Mucosa of rectum (tissue), 2 donors: ENCODE measurements at regions not wholly inside any gene's neighbourhood (a gene's known extent, or its start where the extent isn't known, plus 50 kb on each side); places are given as distances from the start of the nearest gene placed in this dataset.
"Not testable (repeated sequence)": the region's sequence is repeated elsewhere in the genome, so short reads cannot be mapped to it uniquely, and the experiment has no call there.

Source experiments
- H3K27ac ChIP-seq, 2 donors: one replicate each; pipeline ENCODE4 v1.7.0; 2013; ENCODE audit warnings: inconsistent platforms in 2 of 2, low read depth in 2 of 2, low read length in 2 of 2
- H3K27me3 ChIP-seq, 2 donors: one replicate each; pipeline ENCODE4 v1.7.0; 2013; ENCODE audit warnings: low read length in 2 of 2; ENCODE audit not compliant: control insufficient read depth in 2 of 2, insufficient read depth in 2 of 2
- H3K36me3 ChIP-seq, 2 donors: one replicate each; pipeline ENCODE4 v1.7.0; 2013; ENCODE audit warnings: low read length in 2 of 2; ENCODE audit not compliant: control insufficient read depth in 2 of 2, insufficient read depth in 2 of 2
- H3K4me1 ChIP-seq, 2 donors: one replicate each; pipeline ENCODE4 v1.7.0; 2013; ENCODE audit warnings: low read length in 2 of 2, mild to moderate bottlenecking in 1 of 2; ENCODE audit not compliant: control insufficient read depth in 2 of 2, insufficient read depth in 2 of 2
- H3K4me3 ChIP-seq, 2 donors: one replicate each; pipeline ENCODE4 v1.7.0; 2013; ENCODE audit warnings: low read length in 2 of 2
- H3K9ac ChIP-seq, 2 donors: one replicate each; pipeline ENCODE4 v1.7.0; 2013; ENCODE audit warnings: low read length in 2 of 2, low read depth in 1 of 2, mild to moderate bottlenecking in 1 of 2
- H3K9me3 ChIP-seq, 2 donors: one replicate each; pipeline ENCODE4 v1.7.0; 2013; ENCODE audit warnings: low read length in 2 of 2; ENCODE audit not compliant: control insufficient read depth in 2 of 2
- donor health status: healthy.
- donor health status: Normal muscosa, but diverticular disease.

DNA sequence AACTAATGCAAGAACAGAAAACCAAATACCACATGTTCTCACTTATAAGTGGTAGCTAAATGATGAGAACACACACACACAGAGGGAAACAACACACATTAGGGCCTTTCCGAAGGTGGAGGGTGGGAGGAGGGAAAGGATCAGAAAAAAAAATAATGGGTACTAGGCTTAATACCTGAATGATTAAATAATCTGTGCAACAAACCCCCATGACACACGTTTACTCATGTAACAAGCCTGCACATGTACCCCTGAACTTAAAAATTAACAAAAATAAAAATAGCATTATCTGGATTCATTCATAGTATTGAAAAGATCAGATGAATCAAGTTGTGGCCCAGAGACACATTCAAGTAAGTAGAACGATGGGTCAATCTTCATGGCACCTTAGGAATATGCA, 159.5 kb upstream of the POT1 start:
- H3K36me3 ChIP-seq: no peaks in the 10 kb centered on the region
- no peak overlapping the region for H3K27ac ChIP-seq
- no peaks in the 10 kb centered on the region for H3K27me3 ChIP-seq
- H3K9me3 ChIP-seq: no peaks in the 10 kb centered on the region
- no peaks in the 10 kb centered on the region for H3K4me1 ChIP-seq
- H3K9ac ChIP-seq: no peak overlapping the region
- no peak overlapping the region for H3K4me3 ChIP-seq

DNA sequence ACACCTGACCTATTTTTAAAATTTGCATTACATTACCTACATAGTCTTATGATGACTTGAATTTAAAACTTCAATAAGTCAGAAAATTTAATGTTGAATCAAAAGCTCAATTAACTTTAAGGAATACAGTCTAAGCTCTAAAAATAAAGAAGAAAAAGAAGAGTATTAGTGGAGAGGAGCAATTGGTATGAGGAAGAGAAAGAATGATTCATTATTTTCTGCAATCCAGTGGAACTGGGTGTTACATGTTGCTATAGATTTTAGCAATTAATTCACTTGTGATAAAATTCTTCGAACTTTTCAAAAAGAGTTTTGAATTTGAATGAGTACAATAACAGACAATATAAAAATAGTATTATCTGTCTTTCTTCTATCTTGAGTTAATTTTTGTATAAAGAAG, 158.9 kb upstream of the POT1 start:
- Histone ChIP-seq H3K9me3 (no peaks in the 10 kb centered on the region), H3K9ac (no peak overlapping the region), H3K27ac (no peak overlapping the region), H3K36me3 (no peaks in the 10 kb centered on the region), H3K4me1 (no peaks in the 10 kb centered on the region), H3K27me3 (no peaks in the 10 kb centered on the region), H3K4me3 (no peak overlapping the region)

DNA sequence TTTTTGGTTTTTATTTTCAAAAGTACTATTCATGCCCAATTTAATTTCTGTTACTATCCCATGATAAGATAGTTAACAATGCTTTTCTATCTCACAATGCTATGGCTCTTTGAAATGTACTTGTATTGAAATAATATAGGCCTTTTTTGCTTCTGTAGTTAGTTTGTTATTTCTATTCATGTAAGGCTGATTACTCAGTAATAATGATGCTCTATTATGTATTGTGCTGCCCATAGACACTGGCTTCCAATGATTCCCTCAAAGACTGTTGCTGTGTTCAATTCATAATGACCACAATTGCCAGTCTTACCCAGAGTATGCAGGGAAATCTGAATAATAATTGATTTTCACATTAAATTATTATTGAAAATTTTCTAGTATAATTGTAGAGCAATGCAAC, 155.5 kb upstream of the POT1 start:
- Histone ChIP-seq H3K36me3 (no peaks in the 10 kb centered on the region), H3K4me3 (no peak overlapping the region), H3K4me1 (no peaks in the 10 kb centered on the region), H3K9ac (no peak overlapping the region), H3K9me3 (no peaks in the 10 kb centered on the region), H3K27ac (no peak overlapping the region), H3K27me3 (no peaks in the 10 kb centered on the region)

DNA sequence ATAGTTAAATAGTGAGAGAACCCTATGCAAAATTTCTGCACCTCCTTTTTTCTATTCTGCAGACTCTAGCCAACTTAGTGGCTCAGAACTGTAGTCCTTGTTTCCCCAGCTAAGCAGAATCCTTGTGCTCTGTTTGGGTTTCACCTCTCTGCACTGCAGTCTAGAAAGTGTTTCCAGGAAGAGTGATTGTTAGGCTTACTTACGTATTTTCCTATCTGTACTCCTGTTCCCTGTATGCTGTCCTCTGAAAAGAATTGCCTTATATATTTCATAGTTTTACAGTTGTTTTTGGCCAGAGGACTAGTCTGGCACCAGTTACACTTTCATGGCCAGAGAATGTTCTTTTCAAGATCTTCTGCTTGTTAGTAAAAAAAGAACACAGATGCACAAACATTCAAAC, 154.6 kb upstream of the POT1 start:
- Histone ChIP-seq H3K9me3 (no peaks in the 10 kb centered on the region), H3K4me3 (no peak overlapping the region), H3K9ac (no peak overlapping the region), H3K27me3 (no peaks in the 10 kb centered on the region), H3K27ac (no peak overlapping the region), H3K4me1 (no peaks in the 10 kb centered on the region), H3K36me3 (no peaks in the 10 kb centered on the region)

DNA sequence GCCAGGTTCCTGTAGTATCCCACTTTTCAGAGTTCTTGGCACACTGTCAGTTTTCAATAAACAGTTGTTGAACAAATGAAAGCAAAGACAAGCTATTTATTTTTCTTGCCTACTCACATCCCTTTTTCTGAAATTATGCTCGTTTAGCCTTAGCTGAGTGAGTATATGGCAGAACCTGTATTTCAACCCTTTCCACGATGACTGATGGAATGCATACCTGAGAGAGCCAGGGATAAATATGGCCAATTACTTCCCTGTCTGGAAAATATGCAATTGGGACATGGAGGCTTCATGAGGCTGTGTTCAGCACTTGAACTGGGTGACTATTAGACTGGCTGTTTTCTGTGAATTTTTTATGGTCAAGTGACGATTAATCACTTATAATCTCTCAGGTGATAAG, 144.5 kb upstream of the POT1 start:
- no peaks in the 10 kb centered on the region for H3K27me3 ChIP-seq
- H3K4me1 ChIP-seq: no peaks in the 10 kb centered on the region
- H3K27ac ChIP-seq: no peak overlapping the region
- H3K9ac ChIP-seq: no peak overlapping the region
- no peak overlapping the region for H3K4me3 ChIP-seq
- no peaks in the 10 kb centered on the region for H3K36me3 ChIP-seq
- H3K9me3 ChIP-seq: no peaks in the 10 kb centered on the region

DNA sequence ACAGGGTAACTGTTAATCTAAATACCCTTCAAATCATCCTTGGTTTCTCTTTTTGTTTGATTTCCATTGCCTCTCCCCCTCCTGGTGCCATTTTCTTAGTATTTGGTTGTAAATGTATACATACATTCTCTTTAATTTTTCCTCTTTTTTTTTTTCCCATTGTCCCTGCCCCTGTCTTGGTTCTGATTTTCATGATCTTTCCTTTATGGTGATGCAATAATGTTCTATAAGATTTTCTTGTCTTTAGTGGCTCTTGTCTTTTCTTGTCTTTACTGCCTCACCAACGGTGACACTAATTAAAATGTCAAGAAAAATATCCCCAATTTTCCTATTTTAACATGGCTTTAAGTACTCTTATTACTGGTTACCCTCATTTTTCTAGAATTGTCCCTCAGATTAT, 135.9 kb upstream of the POT1 start:
- Histone ChIP-seq H3K4me3 (no peak overlapping the region), H3K27me3 (no peaks in the 10 kb centered on the region), H3K36me3 (no peaks in the 10 kb centered on the region), H3K27ac (no peak overlapping the region), H3K4me1 (no peaks in the 10 kb centered on the region), H3K9ac (no peak overlapping the region), H3K9me3 (peaks cover 0 to 3% of the 10 kb centered on the region in 2 donors)

DNA sequence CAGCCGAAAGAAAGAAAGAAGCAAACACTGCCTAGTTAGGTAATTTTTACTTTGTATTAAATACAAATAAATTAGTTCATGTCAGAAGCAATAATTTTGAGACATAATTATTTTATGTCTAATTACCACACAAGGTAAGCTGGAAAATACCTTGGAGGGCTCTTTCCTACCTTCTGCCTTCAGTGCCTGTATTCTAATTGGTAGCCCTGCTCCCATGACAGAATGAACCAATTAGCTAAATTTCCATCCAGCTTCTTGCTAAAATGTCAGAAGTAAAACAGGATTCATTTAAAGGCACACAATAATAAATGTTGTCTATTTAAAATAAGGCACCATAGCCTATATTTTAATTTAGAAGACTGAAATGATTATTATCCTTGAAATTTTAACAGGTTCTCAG, 135.4 kb upstream of the POT1 start:
- no peak overlapping the region for H3K4me3 ChIP-seq
- H3K4me1 ChIP-seq: no peaks in the 10 kb centered on the region
- H3K27me3 ChIP-seq: no peaks in the 10 kb centered on the region
- H3K36me3 ChIP-seq: no peaks in the 10 kb centered on the region
- H3K9ac ChIP-seq: no peak overlapping the region
- H3K27ac ChIP-seq: no peak overlapping the region
- H3K9me3 ChIP-seq: peaks cover 0 to 3% of the 10 kb centered on the region in 2 donors

DNA sequence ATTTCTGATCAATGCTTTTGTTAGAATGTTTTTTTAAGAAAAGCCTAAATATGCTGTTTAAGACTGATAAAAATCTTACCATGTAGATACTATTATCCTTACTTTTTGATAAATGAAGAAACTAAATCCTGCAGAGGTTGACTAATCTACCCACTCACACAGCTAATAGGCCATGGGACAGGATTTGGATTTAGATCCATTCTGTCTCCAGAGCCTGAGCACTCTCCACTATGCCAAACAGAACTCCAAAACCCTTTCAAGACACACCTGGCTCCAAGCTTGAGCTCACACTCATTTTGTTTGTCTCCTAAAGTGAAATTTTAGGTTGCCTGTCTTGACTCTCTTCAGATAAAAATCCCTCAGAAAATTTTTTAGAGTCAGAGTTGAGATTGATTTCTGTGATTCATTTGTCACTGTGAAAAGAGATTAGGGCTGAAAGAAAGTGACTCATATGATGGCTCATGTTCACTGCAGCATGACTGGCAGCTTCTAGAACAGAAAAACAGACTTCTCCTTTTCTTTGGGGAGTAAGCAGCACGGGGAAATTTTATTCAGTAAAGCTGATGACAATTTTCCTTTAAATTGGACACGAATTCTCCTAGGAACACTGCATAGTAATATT, 132.3 kb upstream of the POT1 start:
- Histone ChIP-seq H3K36me3 (no peaks in the 10 kb centered on the region), H3K27me3 (no peaks in the 10 kb centered on the region), H3K4me3 (no peak overlapping the region), H3K9ac (no peak overlapping the region), H3K4me1 (no peaks in the 10 kb centered on the region), H3K9me3 (no peaks in the 10 kb centered on the region), H3K27ac (no peak overlapping the region)

DNA sequence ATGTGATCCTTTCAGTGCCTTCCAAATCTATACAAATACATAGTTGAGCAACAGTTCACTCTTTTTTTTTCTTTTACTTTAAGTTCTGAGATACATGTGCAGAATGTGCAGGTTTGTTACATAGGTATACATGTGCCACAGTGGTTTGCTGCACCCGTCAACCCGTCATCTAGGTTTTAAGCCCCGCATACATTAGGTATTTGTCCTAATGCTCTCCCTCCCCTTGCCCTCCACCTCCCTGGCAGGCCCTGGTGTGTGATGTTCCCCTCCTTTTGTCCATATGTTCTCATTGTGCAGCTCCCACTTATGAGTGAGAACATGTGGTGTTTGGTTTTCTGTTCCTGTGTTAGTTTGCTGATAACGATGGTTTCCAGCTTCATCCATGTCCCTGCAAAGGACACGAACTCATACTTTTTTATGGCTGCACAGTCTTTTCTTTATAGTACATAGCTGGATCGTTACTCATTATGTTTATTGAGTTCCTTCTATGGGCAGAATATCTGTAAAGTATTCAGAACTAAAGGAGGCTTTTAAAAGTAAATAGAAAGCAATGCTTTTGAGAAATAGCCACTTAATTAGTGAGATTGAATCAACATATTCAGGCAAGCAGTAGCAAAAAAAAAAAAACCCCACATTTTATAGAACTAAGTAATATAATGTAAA, 131.6 kb upstream of the POT1 start:
- not testable (repeated sequence) for H3K36me3 ChIP-seq, H3K4me1 ChIP-seq, H3K9me3 ChIP-seq, H3K9ac ChIP-seq, H3K4me3 ChIP-seq, H3K27ac ChIP-seq, H3K27me3 ChIP-seq

DNA sequence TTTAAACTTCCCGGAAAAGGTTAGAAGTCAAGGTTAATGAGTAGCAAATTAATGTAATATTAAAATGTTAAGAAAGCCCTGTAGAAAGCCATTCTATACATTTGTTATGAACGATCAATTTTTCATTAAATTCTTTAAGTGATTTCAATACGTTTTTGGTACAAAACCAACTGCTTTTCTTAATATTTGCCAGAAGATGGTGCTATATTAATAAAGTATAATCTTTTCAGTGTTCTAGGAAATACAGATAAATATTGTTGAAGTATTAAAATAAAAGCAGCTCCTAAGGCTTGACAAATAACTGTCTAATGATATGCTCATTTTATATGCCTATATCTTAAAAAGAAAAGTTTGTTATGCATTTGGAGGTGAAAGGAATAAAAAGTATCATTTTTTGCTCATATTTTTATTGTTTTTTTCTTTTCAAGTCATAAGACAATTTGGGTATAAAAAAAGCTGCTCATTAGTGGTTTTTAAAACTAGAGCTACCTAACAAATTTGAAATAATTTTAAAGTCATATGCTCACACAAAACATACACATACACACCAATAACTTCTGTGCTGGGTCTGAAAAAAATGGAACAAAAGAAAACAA, 130.3 kb upstream of the POT1 start:
- no peak overlapping the region for H3K9ac ChIP-seq
- H3K4me1 ChIP-seq: no peaks in the 10 kb centered on the region
- no peak overlapping the region for H3K4me3 ChIP-seq
- no peaks in the 10 kb centered on the region for H3K9me3 ChIP-seq
- no peaks in the 10 kb centered on the region for H3K27me3 ChIP-seq
- H3K36me3 ChIP-seq: no peaks in the 10 kb centered on the region
- H3K27ac ChIP-seq: no peak overlapping the region
